ENCODE measurements at regions not wholly inside any gene's neighbourhood (a gene's known extent, or its start where the extent isn't known, plus 50 kb on each side); places are given as distances from the start of the nearest gene placed in this dataset.

- no peak for TF ChIP-seq ZNF274 (IDR thresholded peaks at IDR 0.05; ENCODE audit: low read depth, low read length)
- no peak for TF ChIP-seq SUZ12 (IDR thresholded peaks at IDR 0.05; ENCODE audit: extremely low read depth, insufficient read depth, insufficient read length)
Measured at GRCh38 chr4:163757219-163757618, 262.7 kb downstream of the TMA16 start.

Data from NT2/D1 (cell line).